Osteoblast (primary cell): ENCODE measurements at regions not wholly inside any gene's neighbourhood (a gene's known extent, or its start where the extent isn't known, plus 50 kb on each side); places are given as distances from the start of the nearest gene placed in this dataset.

Experiments
- DNase-seq: peaks from one replicate; pipeline ENCODE4 v3.0.0; 2011; ENCODE audit warnings: low spot score, mixed read lengths; ENCODE audit not compliant: insufficient read length; ENCODE audit errors: missing footprints
- H2AFZ ChIP-seq: 2 replicates; pipeline ENCODE4 v1.6.0; 2011; ENCODE audit warnings: mild to moderate bottlenecking, low read length
- H3K27ac ChIP-seq: 2 replicates; pipeline ENCODE4 v1.5.1; 2011; ENCODE audit warnings: mild to moderate bottlenecking, low read depth, low read length, moderate library complexity
- H3K27me3 ChIP-seq: 2 replicates; pipeline ENCODE4 v1.6.0; 2012; ENCODE audit warnings: mild to moderate bottlenecking, control low read depth, inconsistent platforms, low read length, moderate library complexity; ENCODE audit not compliant: insufficient read depth
- H3K36me3 ChIP-seq: 2 replicates; pipeline ENCODE4 v1.5.1; 2011; ENCODE audit warnings: mild to moderate bottlenecking, low read length, control low read depth, moderate library complexity; ENCODE audit not compliant: insufficient read depth
- H3K4me1 ChIP-seq: 2 replicates; pipeline ENCODE4 v1.5.1; 2011; ENCODE audit warnings: mild to moderate bottlenecking, low read length, control low read depth, moderate library complexity; ENCODE audit not compliant: insufficient read depth
- H3K4me2 ChIP-seq: 2 replicates; pipeline ENCODE4 v1.6.0; 2011; ENCODE audit warnings: mild to moderate bottlenecking, low read length; ENCODE audit not compliant: insufficient read depth
- H3K4me3 ChIP-seq: fragments of 200-600 bp; sonication (generic); 3 replicates; pipeline ENCODE4 v1.5.1; 2012; ENCODE audit warnings: mild to moderate bottlenecking, low read length, inconsistent platforms; ENCODE audit not compliant: insufficient read depth
- H3K79me2 ChIP-seq: 2 replicates; pipeline ENCODE4 v1.6.0; 2012; ENCODE audit warnings: mild to moderate bottlenecking, low read length, control low read depth, inconsistent platforms; ENCODE audit not compliant: insufficient read depth
- H3K9me3 ChIP-seq: 2 replicates; pipeline ENCODE4 v1.5.1; 2011; ENCODE audit warnings: low read depth, low read length, control low read depth
- H4K20me1 ChIP-seq: 2 replicates; pipeline ENCODE4 v1.6.0; 2012; ENCODE audit warnings: mild to moderate bottlenecking, low read length, control low read depth; ENCODE audit not compliant: insufficient read depth
- TF ChIP-seq, protein P1 (sequence below): IDR thresholded peaks from 2 replicates; pipeline ENCODE4 v1.5.1; 2011; ENCODE audit warnings: mild to moderate bottlenecking, low read depth, low read length, moderate library complexity; ENCODE audit errors: extremely low read depth

DNA sequence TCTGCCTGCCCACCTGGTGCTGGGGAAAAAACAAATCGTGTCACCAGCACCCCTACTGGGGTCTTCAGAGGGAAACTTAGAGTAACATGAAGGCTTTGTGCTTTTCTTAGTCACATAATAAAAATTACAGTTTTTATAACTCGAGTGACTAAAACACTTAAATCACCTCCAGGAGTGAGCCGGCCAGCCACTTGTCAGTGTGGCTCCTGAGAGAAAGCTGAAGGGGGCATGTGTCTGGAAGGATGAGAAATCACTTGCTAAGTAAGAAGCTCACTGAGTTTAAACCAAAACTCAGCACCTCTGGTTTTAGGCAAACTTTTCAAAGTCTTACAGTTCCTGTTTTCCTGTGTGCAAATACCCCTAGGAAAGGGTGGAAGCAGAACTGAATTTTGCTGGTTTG lies 372.2 kb downstream of the CDH26 start:
- Histone ChIP-seq H3K36me3 (no peaks in the 10 kb centered on the region), H4K20me1 (no peaks in the 10 kb centered on the region), H3K79me2 (no peaks in the 10 kb centered on the region), H3K27me3 (no peaks in the 10 kb centered on the region), H3K4me2 (no peak overlapping the region), H3K4me1 (no peaks in the 10 kb centered on the region), H3K27ac (no peak overlapping the region), H2AFZ (no peak overlapping the region), H3K4me3 (no peak overlapping the region), H3K9me3 (no peaks in the 10 kb centered on the region)
- DNase-seq, result no peak
- TF ChIP-seq, protein P1, sequence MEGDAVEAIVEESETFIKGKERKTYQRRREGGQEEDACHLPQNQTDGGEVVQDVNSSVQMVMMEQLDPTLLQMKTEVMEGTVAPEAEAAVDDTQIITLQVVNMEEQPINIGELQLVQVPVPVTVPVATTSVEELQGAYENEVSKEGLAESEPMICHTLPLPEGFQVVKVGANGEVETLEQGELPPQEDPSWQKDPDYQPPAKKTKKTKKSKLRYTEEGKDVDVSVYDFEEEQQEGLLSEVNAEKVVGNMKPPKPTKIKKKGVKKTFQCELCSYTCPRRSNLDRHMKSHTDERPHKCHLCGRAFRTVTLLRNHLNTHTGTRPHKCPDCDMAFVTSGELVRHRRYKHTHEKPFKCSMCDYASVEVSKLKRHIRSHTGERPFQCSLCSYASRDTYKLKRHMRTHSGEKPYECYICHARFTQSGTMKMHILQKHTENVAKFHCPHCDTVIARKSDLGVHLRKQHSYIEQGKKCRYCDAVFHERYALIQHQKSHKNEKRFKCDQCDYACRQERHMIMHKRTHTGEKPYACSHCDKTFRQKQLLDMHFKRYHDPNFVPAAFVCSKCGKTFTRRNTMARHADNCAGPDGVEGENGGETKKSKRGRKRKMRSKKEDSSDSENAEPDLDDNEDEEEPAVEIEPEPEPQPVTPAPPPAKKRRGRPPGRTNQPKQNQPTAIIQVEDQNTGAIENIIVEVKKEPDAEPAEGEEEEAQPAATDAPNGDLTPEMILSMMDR, result no peak

DNA sequence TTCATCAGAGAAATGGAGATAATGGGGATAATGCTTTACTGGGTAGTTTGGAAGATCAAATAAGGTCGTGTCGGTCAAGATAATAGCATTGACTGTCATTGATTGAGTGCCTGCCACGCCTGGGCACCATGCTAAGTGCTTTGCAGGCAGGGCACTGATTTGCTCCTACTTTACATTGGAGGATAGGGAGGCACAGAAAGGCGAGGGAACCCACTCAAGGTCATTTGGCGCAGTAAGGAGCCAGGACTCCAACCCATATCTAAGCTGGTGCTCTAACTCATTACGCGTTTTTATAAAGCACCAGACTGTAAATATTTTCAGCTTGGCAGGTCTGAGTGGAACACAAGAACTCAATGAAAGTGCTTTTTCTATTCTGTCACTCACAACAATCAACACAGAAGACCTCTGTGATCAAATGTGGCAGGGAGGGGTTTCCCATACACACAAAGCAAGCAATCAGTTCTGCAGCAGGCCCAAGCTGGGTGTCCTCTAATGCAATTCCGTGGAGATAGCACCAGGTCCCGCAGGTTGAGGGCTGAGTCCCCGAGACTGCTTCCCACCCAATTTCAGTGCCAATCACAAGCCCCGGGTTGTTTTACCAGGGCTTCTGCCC lies 373.6 kb downstream of the CDH26 start:
- H3K27ac ChIP-seq, result no peak overlapping the region
- no peak overlapping the region for H3K4me2 ChIP-seq
- H2AFZ ChIP-seq, result no peak overlapping the region
- no peaks in the 10 kb centered on the region for H3K27me3 ChIP-seq
- DNase-seq, result no peak
- no peaks in the 10 kb centered on the region for H3K36me3 ChIP-seq
- no peaks in the 10 kb centered on the region for H3K79me2 ChIP-seq
- H3K9me3 ChIP-seq, result no peaks in the 10 kb centered on the region
- no peaks in the 10 kb centered on the region for H4K20me1 ChIP-seq
- H3K4me3 ChIP-seq, result no peak overlapping the region
- H3K4me1 ChIP-seq, result no peaks in the 10 kb centered on the region
- TF ChIP-seq, protein P1, result no peak

DNA sequence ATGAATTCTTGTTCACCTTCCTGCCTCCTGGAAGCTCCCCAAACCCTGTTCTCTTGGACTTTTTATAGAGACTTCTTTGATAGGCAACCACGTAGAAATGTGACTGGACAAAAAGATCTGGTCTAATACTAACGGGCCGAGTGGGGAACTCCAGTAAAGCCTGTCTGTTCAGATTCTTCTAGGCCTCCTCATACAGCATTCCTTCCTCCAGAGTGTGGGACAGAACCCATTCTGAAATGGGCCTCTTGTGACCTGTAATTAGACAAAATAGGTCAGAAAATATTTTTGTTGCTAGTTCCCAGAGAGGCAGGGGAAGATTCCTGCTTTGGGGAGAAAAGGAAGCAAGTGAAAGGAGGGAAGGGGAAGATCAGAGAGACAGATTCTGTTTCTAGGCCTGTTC lies 374.3 kb downstream of the CDH26 start:
- H3K27me3 ChIP-seq, result no peaks in the 10 kb centered on the region
- DNase-seq, result no peak
- no peak overlapping the region for H3K4me2 ChIP-seq
- H3K9me3 ChIP-seq, result no peaks in the 10 kb centered on the region
- no peaks in the 10 kb centered on the region for H3K79me2 ChIP-seq
- H3K4me3 ChIP-seq, result no peak overlapping the region
- H3K36me3 ChIP-seq, result no peaks in the 10 kb centered on the region
- TF ChIP-seq, protein P1, result no peak
- H2AFZ ChIP-seq, result no peak overlapping the region
- no peaks in the 10 kb centered on the region for H4K20me1 ChIP-seq
- H3K27ac ChIP-seq, result no peak overlapping the region
- H3K4me1 ChIP-seq, result no peaks in the 10 kb centered on the region

DNA sequence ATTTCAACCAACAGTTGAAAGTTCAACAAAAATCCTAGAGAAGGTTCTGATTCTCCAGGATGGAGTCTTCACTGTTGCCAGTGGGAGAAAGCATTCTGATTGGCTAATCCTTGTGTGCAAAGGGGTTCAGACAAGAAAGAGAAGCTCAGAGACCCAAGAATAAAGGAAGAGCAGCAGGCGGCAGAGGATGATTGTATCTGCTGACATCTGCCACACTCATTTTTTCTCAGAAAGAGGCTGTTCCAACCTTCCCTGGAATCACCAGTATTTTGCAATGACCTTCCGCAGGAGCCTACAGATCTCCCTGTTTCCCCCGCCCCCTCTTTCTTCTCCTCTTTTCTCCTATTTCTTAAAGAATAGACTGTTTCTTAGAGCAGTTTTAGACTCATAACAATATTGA lies 376.7 kb downstream of the CDH26 start:
- no peak for DNase-seq
- H3K27me3 ChIP-seq, result no peaks in the 10 kb centered on the region
- H3K9me3 ChIP-seq, result no peaks in the 10 kb centered on the region

More for the DNA sequence above, 376.7 kb downstream of the CDH26 start:
- TF ChIP-seq, protein P1, result no peak
- no peak overlapping the region for H2AFZ ChIP-seq
- no peaks in the 10 kb centered on the region for H3K4me1 ChIP-seq
- H3K36me3 ChIP-seq, result no peaks in the 10 kb centered on the region
- no peak overlapping the region for H3K27ac ChIP-seq
- H3K4me3 ChIP-seq, result no peak overlapping the region
- H3K79me2 ChIP-seq, result no peaks in the 10 kb centered on the region
- H3K4me2 ChIP-seq, result no peak overlapping the region
- H4K20me1 ChIP-seq, result no peaks in the 10 kb centered on the region
